Fibroblast of the conjunctiva (primary cell): ENCODE measurements at regions not wholly inside any gene's neighbourhood (a gene's known extent, or its start where the extent isn't known, plus 50 kb on each side); places are given as distances from the start of the nearest gene placed in this dataset.
"Not testable (repeated sequence)": the region's sequence is repeated elsewhere in the genome, so short reads cannot be mapped to it uniquely, and the experiment has no call there.

Experiments
- DNase-seq: peaks from one replicate; pipeline ENCODE4 v3.0.0-alpha.2; 2010; ENCODE audit warnings: low read depth

GRCh38 chr4:98828801-98829200 lies 100.1 kb downstream of the EIF4E start:
- DNase-seq = no peak

DNA sequence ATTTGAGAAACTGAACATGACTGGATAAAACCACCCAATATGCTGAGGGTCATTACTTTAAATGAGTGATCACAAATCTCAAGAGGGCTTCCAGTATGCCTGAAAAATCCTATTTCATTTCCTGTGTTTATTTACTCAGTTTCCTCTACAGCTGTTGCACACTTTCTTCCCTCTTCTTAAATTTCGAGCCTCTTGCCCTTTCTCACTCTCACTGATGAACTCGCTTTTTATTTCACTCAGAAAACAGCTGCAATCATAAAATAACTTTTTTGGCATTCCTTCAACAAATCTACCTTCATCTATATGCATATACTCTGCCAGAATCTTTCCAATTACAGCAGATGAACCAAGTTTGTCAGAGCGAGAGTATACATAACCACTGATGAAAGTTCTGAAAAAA lies 101.3 kb downstream of the EIF4E start:
- DNase-seq = no peak

DNA sequence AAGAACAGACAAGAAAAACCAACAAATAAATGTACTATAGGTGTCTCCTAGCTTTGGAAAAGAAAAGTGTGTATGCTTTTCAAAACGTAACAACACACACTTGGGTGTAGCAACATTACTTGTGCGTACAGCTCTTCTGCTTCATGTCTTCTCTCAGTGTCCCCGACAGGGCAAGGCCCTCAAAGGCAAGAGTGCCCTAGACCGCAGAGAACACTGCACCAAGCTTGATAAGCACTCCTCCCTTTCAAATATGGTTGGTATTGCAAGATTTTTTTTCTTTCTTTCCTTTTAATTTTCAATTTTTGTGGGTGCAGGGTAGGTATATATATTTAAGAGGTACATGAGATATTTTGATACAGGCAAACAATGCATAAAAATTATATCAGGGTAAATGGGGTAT lies 106.8 kb downstream of the EIF4E start:
- DNase-seq = no peak

DNA sequence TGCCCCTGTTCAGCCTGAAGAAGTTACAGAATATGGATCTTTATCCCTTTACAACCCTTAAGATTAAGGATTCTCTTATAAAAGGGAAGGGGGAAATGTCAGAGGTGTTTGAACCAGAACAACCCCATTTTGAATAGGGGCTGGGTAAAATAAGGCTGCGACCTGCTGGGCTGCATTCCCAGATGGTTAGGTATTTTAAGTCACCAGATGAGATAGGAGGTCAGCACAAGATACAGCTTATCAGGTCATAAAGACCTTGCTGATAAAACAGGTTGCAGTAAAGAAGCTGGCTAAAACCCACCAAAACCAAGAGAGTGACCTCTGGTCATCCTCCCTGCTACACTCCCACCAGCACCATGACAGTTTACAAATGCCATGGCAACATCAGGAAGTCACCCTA lies 110.8 kb downstream of the EIF4E start:
- not testable (repeated sequence) for DNase-seq

GRCh38 chr4:98816816-98817215 lies 112.1 kb downstream of the EIF4E start:
- no peak for DNase-seq

DNA sequence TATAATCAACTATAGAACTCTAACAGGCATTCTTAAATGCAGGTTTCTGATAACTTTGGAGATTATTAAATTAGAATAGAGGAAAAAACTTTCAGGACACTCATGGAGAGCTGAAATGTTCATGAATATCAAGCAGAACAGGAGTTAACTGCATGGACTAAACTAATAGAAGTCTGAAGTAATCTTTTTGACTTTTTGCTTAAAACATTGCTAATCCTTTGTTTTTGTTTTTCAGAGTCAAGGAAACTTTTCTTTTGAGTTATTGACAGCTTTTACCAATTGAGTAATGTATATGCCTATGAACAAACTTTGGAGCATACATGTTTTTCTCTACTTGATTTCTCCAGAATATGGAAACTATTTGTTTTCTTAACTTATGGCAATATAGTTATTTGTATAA lies 112.5 kb downstream of the EIF4E start:
- DNase-seq = no peak

- no peak for DNase-seq
These were observed 124.5 kb downstream of the EIF4E start for GRCh38 chr4:98804403-98804802.

GRCh38 chr4:98803251-98803650 lies 125.7 kb downstream of the EIF4E start:
- DNase-seq = no peak

DNA sequence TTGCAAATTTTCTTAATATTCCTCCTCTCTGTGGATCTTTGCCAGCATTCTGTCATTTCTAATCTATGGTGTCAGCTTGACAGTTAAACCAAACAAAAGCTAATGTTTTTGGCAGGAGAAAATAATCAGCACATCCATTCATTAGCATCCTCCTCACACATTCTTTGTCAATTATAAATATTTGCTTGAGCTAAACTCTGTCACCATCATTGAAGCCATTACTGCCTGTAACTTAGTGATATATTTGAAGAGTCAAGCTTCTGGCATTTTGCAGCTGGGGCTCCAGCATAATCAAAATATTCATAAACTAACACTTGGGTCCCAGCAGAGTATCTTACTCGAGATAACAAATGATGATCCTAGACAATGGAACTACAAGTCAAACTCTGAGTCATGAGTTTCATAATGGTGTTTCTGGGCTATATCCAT lies 126.1 kb downstream of the EIF4E start:
- no peak for DNase-seq

GRCh38 chr4:98801259-98801725 lies 127.6 kb downstream of the EIF4E start:
- DNase-seq = no peak

- DNase-seq = no peak
These were observed 131.9 kb downstream of the EIF4E start for GRCh38 chr4:98796991-98797390.

GRCh38 chr4:98794565-98795205 lies 134.2 kb downstream of the EIF4E start:
- DNase-seq = no peak

- DNase-seq = no peak
These were observed 135.2 kb upstream of the TSPAN5 start for GRCh38 chr4:98793658-98794057.

DNA sequence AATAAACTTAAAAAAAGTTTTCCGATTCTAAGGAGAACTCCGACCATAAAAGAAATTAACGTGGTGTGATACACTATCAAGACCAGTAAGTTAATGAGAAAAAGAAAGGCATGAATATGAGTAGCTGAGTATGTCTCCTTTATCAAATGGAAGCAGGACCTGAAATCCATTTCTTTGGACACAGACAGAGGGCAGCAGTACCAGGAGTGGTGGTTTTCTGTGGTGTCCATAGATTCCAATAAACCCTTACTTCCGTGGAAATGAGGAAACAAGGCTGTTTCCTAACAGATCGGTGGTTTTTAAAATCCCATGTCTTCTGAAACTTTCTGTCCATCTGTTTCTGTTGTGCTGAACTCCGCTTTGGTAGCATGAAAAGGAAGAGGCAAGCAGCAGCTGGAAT lies 128.5 kb upstream of the TSPAN5 start:
- DNase-seq = no peak

DNA sequence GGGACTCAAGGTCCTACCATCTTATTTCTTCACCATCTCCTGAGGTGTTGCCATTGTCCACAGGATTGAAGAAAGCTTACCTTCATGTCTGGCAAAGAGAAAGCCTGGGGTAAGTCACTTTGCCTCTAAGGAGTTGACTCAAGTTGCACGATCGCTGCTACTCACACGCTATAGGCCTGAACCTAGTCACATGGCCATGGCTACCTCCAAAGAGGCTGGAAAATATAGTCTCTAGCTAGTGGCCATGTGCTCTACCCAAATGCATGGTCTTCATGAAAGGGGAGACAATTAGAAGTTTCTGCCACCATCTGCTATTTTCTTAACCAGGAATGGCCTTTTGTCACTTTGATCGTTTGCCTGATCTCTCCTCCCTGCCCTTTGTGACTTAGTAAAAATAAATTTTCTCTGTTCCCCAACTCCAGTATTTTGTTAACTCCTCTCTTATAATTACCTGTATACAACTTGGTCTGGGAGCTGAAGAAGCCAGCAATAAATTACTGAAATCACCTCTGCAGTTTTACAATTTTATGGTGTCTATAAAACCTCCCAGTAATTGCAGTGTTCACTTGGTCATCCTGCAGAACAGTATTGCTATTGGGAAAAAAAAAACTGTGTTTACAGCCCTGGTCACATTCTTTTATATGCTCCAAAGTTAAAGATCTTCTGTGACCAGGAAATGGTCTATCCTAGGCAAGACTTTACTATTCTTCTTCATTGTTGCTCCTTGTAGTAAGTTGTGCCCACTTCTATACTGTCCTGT lies 126.7 kb upstream of the TSPAN5 start:
- DNase-seq = no peak

- no peak for DNase-seq
These were observed 123.4 kb upstream of the TSPAN5 start for GRCh38 chr4:98781641-98782357.

GRCh38 chr4:98780926-98781325 lies 122.5 kb upstream of the TSPAN5 start:
- DNase-seq = no peak

- no peak for DNase-seq
These were observed 120.7 kb upstream of the TSPAN5 start for GRCh38 chr4:98779088-98779487.

DNA sequence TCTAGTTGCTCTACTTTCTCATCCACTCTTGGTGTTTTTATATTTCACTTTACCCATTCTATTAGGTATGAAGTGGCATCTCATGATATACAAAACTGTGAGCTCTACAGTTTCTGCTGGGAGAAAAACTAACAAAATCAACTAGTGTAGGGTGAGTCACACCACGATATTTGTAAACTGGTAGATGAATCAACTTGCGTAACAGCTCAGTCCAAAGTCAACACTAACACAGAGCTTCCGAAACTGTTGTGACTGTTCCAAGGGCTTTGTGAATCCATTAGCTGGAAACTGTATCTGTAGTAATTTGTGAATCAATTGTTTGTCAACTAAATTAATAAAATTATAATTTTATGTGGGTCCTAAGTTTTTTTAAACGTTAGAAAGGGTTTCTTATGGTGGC lies 119.8 kb upstream of the TSPAN5 start:
- peak; percentile 37 for DNase-seq

GRCh38 chr4:98775672-98776071 lies 117.3 kb upstream of the TSPAN5 start:
- DNase-seq = no peak

GRCh38 chr4:98773638-98774037 lies 115.2 kb upstream of the TSPAN5 start:
- DNase-seq = no peak

- DNase-seq = no peak
These were observed 113.7 kb upstream of the TSPAN5 start for GRCh38 chr4:98771959-98772632.
